ENCODE measurements at regions not wholly inside any gene's neighbourhood (a gene's known extent, or its start where the extent isn't known, plus 50 kb on each side); places are given as distances from the start of the nearest gene placed in this dataset.

GRCh38 chr14:96639550-96639949 is 137.4 kb downstream of the PAPOLA start:
- 93 to 95% methylated on average over 7 to 8 of the region's 8 CpGs for WGBS, 2 experiments (ENCODE audit: insufficient coverage in 1 of 2, insufficient read length in 1 of 2)

GRCh38 chr14:96648506-96649326 is 146.5 kb downstream of the PAPOLA start:
- Histone ChIP-seq H3K4me1 (ENCODE audit: control insufficient read depth, insufficient read depth, low read length) (no peaks in the 10 kb centered on the region), H3K9me3 (ENCODE audit: control insufficient read depth, low read length) (no peaks in the 10 kb centered on the region), H3K4me3 (ENCODE audit: low read length) (no peak overlapping the region), H3K9ac (ENCODE audit: extremely low read depth, low read length, poor library complexity, severe bottlenecking) (no peak overlapping the region), H3K27ac (ENCODE audit: low read depth, low read length) (no peak overlapping the region), H3K36me3 (ENCODE audit: control insufficient read depth, insufficient read depth, low read length) (no peaks in the 10 kb centered on the region), H3K27me3 (ENCODE audit: control insufficient read depth, insufficient read depth, low read length, poor library complexity, severe bottlenecking) (no peaks in the 10 kb centered on the region)
- 90 to 92% methylated on average over 2 to 4 of the region's 5 CpGs for WGBS, 2 experiments (ENCODE audit: insufficient coverage in 1 of 2, insufficient read length in 1 of 2)
- no peaks in the 10 kb centered on the region for H3K9me3 Mint-ChIP-seq
- DNase-seq: no peak
- H3K27me3 Mint-ChIP-seq (ENCODE audit: insufficient read depth): peaks cover 13% of the 10 kb centered on the region
- no peak overlapping the region for H3K27ac Mint-ChIP-seq
- no peak overlapping the region for H3K4me3 Mint-ChIP-seq
- TF ChIP-seq, protein P1, sequence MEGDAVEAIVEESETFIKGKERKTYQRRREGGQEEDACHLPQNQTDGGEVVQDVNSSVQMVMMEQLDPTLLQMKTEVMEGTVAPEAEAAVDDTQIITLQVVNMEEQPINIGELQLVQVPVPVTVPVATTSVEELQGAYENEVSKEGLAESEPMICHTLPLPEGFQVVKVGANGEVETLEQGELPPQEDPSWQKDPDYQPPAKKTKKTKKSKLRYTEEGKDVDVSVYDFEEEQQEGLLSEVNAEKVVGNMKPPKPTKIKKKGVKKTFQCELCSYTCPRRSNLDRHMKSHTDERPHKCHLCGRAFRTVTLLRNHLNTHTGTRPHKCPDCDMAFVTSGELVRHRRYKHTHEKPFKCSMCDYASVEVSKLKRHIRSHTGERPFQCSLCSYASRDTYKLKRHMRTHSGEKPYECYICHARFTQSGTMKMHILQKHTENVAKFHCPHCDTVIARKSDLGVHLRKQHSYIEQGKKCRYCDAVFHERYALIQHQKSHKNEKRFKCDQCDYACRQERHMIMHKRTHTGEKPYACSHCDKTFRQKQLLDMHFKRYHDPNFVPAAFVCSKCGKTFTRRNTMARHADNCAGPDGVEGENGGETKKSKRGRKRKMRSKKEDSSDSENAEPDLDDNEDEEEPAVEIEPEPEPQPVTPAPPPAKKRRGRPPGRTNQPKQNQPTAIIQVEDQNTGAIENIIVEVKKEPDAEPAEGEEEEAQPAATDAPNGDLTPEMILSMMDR (conservative IDR thresholded peaks at IDR 0.05): no peak
- no peaks in the 10 kb centered on the region for H3K36me3 Mint-ChIP-seq (ENCODE audit: low read depth)
- H3K4me1 Mint-ChIP-seq: no peaks in the 10 kb centered on the region

More at GRCh38 chr14:96639550-96639949, 137.4 kb downstream of the PAPOLA start:
- no peak overlapping the region for H3K27ac ChIP-seq (ENCODE audit: low read depth, low read length)
- Mint-ChIP-seq H3K36me3 (ENCODE audit: low read depth) (no peaks in the 10 kb centered on the region), H3K4me3 (no peak overlapping the region), H3K9me3 (no peaks in the 10 kb centered on the region), H3K27me3 (ENCODE audit: insufficient read depth) (no peaks in the 10 kb centered on the region), H3K27ac (no peak overlapping the region), H3K4me1 (no peaks in the 10 kb centered on the region)
- DNase-seq: no peak
- TF ChIP-seq, protein P1 (conservative IDR thresholded peaks at IDR 0.05): no peak
- H3K4me3 ChIP-seq (ENCODE audit: low read length): no peak overlapping the region
- H3K4me1 ChIP-seq (ENCODE audit: control insufficient read depth, insufficient read depth, low read length): no peaks in the 10 kb centered on the region
- no peak overlapping the region for H3K9ac ChIP-seq (ENCODE audit: extremely low read depth, low read length, poor library complexity, severe bottlenecking)
- no peaks in the 10 kb centered on the region for H3K27me3 ChIP-seq (ENCODE audit: control insufficient read depth, insufficient read depth, low read length, poor library complexity, severe bottlenecking)
- no peaks in the 10 kb centered on the region for H3K36me3 ChIP-seq (ENCODE audit: control insufficient read depth, insufficient read depth, low read length)
- H3K9me3 ChIP-seq (ENCODE audit: control insufficient read depth, low read length): no peaks in the 10 kb centered on the region

- H3K36me3 ChIP-seq (ENCODE audit: control insufficient read depth, insufficient read depth, low read length): no peaks in the 10 kb centered on the region
- Mint-ChIP-seq H3K9me3 (no peaks in the 10 kb centered on the region), H3K27ac (no peak overlapping the region), H3K4me1 (no peaks in the 10 kb centered on the region), H3K4me3 (no peak overlapping the region), H3K27me3 (ENCODE audit: insufficient read depth) (peaks cover 13% of the 10 kb centered on the region), H3K36me3 (ENCODE audit: low read depth) (no peaks in the 10 kb centered on the region)
- H3K4me3 ChIP-seq (ENCODE audit: low read length): no peak overlapping the region
- H3K9ac ChIP-seq (ENCODE audit: extremely low read depth, low read length, poor library complexity, severe bottlenecking): no peak overlapping the region
- TF ChIP-seq, protein P1 (conservative IDR thresholded peaks at IDR 0.05): no peak
- DNase-seq: no peak
- no peaks in the 10 kb centered on the region for H3K27me3 ChIP-seq (ENCODE audit: control insufficient read depth, insufficient read depth, low read length, poor library complexity, severe bottlenecking)
- H3K4me1 ChIP-seq (ENCODE audit: control insufficient read depth, insufficient read depth, low read length): no peaks in the 10 kb centered on the region
- no peaks in the 10 kb centered on the region for H3K9me3 ChIP-seq (ENCODE audit: control insufficient read depth, low read length)
- no peak overlapping the region for H3K27ac ChIP-seq (ENCODE audit: low read depth, low read length)
- WGBS, 2 experiments (ENCODE audit: insufficient coverage in 1 of 2, insufficient read length in 1 of 2): 81 to 88% methylated on average over 2 of the region's 2 CpGs
These were observed 147.1 kb downstream of the PAPOLA start for GRCh38 chr14:96649327-96649601.
